ENCODE measurements at regions not wholly inside any gene's neighbourhood (a gene's known extent, or its start where the extent isn't known, plus 50 kb on each side); places are given as distances from the start of the nearest gene placed in this dataset.

- Histone ChIP-seq H2AFZ (ENCODE audit: low read length) (no peak overlapping the region), H3K18ac (ENCODE audit: extremely low read depth, low read length) (no peak overlapping the region), H3K4me1 (replicated peaks in 1 of 4; ENCODE audit: control insufficient read depth in 3 of 4, insufficient read depth in 4 of 4, low read length in 3 of 4) (peaks cover 0 to 3% (median 0%) of the 10 kb centered on the region in 4 experiments; a peak in 1 of 7 replicates), H2BK20ac (ENCODE audit: low read length) (no peak overlapping the region), H3K27ac (ENCODE audit: low read depth, low read length) (no peak overlapping the region), H3K9me3 (ENCODE audit: insufficient read depth in 2 of 2, low read depth in 1 of 2, low read length in 1 of 2) (no peaks in the 10 kb centered on the region), H3K23me2 (ENCODE audit: low read depth, low read length) (no peaks in the 10 kb centered on the region), H3K79me1 (ENCODE audit: low read depth, low read length) (no peaks in the 10 kb centered on the region), H2AK5ac (ENCODE audit: low read depth, low read length) (no peak overlapping the region), H3K27me3 (replicated peaks in 1 of 4; ENCODE audit: control insufficient read depth in 3 of 4, extremely low read depth in 1 of 4, insufficient read depth in 3 of 4, low read length in 3 of 4) (no peaks in the 10 kb centered on the region), H3K56ac (replicated peaks; ENCODE audit: insufficient read length, low read depth, low read length) (no peak overlapping the region), H4K5ac (ENCODE audit: insufficient read length, low read depth, low read length) (no peak overlapping the region), H2BK120ac (replicated peaks; ENCODE audit: low read depth, low read length) (no peak overlapping the region), H2BK5ac (ENCODE audit: low read depth, low read length) (no peak overlapping the region), H4K91ac (replicated peaks; ENCODE audit: insufficient read length, low read length) (no peak overlapping the region), H3K23ac (ENCODE audit: insufficient read length) (no peak overlapping the region), H4K8ac (ENCODE audit: extremely low read depth, insufficient read depth, low read length) (no peak overlapping the region), H4K20me1 (replicated peaks in 1 of 2; ENCODE audit: control insufficient read depth in 1 of 2, insufficient read depth in 2 of 2, low read length in 2 of 2) (no peaks in the 10 kb centered on the region), H3K36me3 (ENCODE audit: control insufficient read depth in 2 of 4, insufficient read depth in 4 of 4, low read length in 3 of 4) (no peaks in the 10 kb centered on the region), H3K14ac (ENCODE audit: insufficient read length) (no peak overlapping the region), H3K4me2 (ENCODE audit: insufficient read depth in 1 of 2, low read depth in 2 of 2, low read length in 2 of 2) (no peak overlapping the region), H3K4ac (replicated peaks; ENCODE audit: insufficient read length, low read depth, low read length) (no peak overlapping the region), H2BK12ac (ENCODE audit: low read depth, low read length) (no peak overlapping the region), H2BK15ac (ENCODE audit: low read length) (no peak overlapping the region), H3K4me3 (ENCODE audit: extremely low read depth in 1 of 4, insufficient read depth in 2 of 4, low read depth in 3 of 4, low read length in 4 of 4) (no peak overlapping the region), H3K79me2 (ENCODE audit: control insufficient read depth in 1 of 2, insufficient read depth in 2 of 2, low read length in 2 of 2) (no peaks in the 10 kb centered on the region), H3K9ac (replicated peaks in 1 of 4; ENCODE audit: extremely low read depth in 1 of 4, low read depth in 3 of 4, low read length in 3 of 4) (no peak overlapping the region)
- WGBS, 2 experiments (ENCODE audit: extremely low coverage in 1 of 2, insufficient coverage in 1 of 2, insufficient read length in 1 of 2, insufficient replicate concordance in 2 of 2, low coverage in 1 of 2, low lambda C conversion rate in 2 of 2, missing lambda C conversion rate in 1 of 2), result 81% methylated on average over 2 of the region's 2 CpGs; no CpG with 5 or more reads in 1 of the 2 experiments
- CTCF ChIA-PET (ENCODE audit: partially characterized antibody), result interaction anchor here (0.6 to 3.7 kb wide), 7 partner anchors 9 to 1011 kb away, joined by 3 to 16 read pairs (median 3); no protein-coding TSS in a partner anchor
- FAIRE-seq, result no peak
- TF ChIP-seq TEAD4 (IDR thresholded peaks at IDR 0.05; ENCODE audit: low read depth, low read length), result no peak
- no peak for TF ChIP-seq CBX5 (IDR thresholded peaks at IDR 0.05; ENCODE audit: low read depth, low read length)
- no peak for TF ChIP-seq SIRT6 (IDR thresholded peaks at IDR 0.05; ENCODE audit: low read length)
- DNase-seq (ENCODE audit: low read depth in 1 of 2, low spot score in 2 of 2), result no peak
- POLR2A ChIA-PET (ENCODE audit: partially characterized antibody), result no interaction called here
These were observed 210.3 kb upstream of the SUCLG2 start for GRCh38 chr3:67864587-67865183.
